ENCODE measurements at regions not wholly inside any gene's neighbourhood (a gene's known extent, or its start where the extent isn't known, plus 50 kb on each side); places are given as distances from the start of the nearest gene placed in this dataset.

- in situ Hi-C loops (cut with MboI; ENCODE audit: low sequenced_read_pairs), result no loop called here
These were observed 144.1 kb upstream of the IER5L start for GRCh38 chr9:129322022-129322621.

DNA sequence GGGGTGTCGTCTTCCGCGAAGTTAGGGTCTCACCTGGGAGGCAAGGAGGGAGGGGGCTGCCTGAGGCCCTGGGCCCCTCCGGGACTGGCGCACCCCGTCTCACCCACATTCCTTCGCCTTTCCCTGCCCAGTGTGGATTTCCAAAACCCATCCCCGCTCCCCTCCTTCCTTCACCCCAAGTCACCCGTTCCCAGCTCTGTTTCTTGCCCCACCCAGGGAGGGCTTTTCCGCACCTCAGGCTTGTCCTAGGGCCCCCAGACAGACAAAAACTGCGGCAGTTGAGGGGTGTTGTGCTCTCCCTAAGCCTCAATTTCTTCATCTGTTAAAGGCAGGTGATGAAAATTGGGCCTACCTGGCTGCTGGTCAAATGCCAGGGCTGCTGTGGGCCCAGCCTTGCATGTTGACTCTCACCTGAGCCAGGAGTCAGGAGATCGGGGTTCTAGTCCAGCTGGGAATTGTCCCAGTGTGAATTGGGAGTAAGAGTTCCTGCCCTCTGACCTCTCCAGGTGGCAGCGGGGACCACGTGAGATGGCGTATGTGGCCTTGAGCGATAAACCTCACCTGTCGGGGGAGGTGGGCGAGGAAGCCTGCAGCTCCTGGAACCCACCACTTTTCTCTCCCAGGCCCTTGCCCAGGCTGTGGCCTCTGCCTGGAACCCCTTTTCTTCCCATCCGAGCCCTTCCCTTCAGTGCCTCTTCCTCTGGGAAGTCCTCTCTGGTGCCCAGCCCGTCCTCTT, 143.4 kb upstream of the IER5L start:
- in situ Hi-C loops (cut with MboI; ENCODE audit: low sequenced_read_pairs), result no loop called here

DNA sequence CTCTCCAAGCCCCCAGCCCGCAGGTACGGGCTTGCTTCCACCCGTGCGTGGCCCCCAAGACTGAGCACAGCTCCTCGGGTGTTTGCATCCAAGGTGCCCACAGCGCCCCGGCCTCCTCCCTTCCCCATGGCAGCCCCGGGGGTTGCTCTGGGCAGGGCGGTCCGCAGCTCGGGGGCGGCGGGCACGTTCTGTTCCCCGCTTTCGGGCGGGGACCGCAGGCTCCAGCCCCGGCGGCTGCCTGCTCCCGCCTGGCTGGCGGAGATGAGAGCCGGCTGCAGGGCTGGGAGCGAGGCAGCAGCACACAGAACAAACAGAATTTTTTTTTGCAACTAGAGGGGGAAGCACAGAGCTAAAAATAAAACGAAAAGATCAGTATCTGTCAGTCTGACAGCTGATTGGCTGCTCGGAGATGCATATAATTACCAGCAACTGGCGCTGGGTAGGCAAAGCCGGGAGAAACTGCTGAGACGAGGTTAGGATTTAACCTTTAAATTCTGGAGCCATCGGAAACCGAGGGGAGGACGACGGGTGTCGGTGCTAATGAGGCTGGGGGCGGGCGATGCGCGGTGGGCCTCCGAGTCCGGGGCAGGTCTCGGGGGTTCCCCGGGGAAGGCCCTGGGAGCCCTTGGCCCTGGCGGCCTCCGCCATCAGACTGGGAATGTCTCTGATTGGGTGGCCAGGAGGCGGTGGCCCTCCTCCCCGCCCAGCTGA, 142.7 kb upstream of the IER5L start:
- in situ Hi-C loops (cut with MboI; ENCODE audit: low sequenced_read_pairs), result no loop called here

DNA sequence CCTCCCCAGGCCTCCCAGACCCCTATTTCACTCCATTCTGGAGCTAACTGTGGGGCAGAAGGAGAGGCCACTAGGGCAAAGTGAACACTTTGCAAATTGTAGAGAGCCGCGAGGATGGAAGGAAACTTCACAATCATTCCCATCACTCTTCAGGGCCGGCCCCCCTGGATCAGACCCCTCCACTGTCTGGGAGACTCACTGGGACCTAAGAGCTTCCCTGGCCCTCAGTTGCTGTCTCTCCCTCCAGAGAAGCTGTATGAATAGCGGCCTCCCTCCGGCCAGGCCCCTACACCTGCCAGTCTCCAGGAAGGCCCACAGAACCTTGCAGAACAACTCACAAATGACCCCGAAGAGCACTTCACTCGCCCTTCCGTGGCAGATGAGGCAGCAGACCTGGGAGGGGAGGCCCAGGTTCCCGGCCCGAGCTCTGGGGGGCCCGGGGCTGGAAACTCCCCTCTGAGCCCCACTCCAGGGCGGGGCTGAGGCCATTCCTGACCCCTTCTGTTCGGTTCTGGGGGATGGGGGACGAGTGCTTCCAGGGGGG, 141.9 kb upstream of the IER5L start:
- in situ Hi-C loops (cut with MboI; ENCODE audit: low sequenced_read_pairs), result no loop called here

DNA sequence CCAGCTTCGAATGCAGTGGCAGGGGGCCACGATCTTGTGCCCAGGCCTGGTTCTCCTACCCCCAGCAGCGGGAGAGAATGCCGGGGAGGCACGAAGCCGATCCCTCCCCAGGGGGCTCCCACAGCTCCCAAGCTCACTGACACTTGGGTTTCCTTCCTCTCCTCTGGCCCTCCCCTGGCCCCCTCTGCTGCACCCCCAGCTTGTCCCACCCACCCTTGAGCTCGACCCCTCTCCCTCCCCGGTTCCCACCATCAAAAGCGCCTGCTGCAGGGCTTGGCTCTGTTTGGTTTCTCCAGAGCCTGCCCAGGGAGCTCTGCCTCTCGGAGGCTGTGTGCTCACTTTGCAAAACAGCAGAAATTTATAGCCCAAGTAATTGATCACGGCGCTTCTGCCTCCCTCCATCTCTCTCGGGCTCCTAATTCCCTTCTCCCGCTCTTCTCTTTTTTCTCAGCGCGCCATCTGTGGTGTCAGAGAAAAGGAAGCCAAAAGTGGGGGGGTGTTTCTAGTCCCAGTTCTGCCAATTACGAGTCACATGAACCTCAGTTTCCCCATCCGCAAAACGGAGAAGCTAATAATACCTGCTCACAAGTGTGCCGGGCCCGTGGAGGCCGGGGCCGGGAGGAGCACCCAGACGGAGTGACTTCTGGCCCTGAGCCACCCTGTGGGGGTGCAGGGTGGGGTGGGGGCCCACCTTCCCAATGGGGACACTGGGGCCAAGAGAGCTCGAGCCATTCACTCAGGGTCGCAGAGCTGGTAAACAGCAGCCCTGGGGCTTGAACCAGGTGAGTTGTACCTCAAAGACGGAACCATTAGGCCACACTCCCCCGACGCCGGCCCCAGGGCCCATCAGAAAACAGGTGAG, 141.2 kb upstream of the IER5L start:
- in situ Hi-C loops (cut with MboI; ENCODE audit: low sequenced_read_pairs), result no loop called here

DNA sequence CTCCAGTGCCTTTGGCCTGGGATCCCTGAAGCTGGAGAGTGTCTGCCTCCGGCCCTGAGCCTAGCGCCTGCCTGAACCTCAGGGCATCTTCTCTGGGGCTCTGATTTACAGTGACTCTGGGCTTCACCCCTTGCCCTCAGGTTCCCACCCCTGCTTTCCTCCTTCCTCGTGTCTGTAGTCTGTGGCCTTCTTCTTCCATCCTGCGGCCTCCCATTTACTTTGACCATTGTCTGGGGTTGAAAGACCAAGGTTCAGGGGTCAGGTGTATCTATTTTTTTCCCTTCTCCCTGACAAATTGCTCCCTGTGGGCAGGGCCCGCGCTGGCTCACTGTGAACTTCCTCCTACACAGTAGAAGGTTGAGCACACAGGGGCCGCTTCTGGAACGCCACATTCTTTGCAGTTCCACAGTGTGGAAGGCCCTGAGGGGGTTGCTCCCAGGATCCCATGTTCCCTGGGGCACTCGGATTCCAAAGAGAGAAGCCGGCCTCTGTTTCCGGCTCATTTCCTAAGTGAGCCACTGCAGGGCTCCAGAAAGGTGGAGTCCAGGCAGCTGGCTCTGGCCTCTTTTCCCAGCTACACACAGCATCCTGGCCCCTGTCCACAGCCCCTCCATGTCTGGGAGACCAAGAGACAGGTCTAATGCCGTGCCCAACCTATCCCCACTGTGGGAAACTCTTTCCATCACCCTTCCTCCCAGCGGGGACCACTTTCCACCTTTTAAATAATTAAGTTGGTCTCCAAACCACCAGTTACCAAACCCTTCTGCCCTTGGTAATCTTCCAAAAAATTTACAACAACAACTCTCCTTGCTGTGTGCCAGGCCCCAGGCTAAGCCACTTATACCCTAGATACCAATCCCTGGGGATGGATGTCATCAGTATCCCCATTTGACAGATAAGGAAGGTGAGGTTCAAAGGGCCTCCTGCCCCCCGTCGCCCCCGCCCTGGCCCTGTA, 140.3 kb upstream of the IER5L start:
- in situ Hi-C loops (cut with MboI; ENCODE audit: low sequenced_read_pairs), result no loop called here

DNA sequence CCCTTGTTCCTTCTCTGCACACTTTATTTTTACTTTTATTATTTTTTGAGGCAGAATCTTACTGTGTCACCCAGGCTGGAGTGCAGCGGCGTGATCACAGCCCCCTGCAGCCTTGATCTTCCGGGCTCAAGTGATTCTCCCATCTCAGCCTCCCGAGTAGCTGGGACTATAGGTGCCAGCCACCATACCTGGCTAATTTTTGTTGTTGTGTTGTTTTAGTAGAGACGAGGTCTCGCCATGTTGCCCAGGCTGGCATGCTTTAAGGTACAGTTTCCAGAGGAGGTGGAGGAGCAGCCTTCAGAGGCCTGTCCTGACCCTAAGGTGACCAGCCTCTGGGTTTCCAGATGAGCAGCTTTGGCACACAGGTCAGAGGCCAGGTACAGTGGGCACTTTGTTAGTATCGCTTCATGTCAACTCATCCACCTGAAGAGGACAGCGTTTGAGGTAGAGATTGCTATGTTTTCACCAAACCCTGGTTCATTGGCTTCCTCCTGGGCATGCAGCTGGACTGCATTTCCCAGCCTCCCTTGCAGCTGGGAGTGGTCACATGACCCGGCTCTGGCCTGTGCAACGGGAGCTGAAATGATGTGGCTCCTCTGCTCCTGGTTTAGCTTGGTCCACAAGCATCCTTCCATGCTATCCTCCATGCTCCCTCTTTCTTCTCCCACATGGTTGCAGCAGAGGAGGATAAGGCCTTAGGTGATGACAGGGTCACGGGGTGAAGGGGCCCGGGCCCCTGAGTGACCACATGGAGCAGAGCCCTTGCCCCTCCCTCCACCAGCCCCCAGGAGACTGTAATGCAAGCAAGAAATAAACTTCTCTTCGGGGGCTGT, 139.3 kb upstream of the IER5L start:
- in situ Hi-C loops (cut with MboI; ENCODE audit: low sequenced_read_pairs), result no loop called here

DNA sequence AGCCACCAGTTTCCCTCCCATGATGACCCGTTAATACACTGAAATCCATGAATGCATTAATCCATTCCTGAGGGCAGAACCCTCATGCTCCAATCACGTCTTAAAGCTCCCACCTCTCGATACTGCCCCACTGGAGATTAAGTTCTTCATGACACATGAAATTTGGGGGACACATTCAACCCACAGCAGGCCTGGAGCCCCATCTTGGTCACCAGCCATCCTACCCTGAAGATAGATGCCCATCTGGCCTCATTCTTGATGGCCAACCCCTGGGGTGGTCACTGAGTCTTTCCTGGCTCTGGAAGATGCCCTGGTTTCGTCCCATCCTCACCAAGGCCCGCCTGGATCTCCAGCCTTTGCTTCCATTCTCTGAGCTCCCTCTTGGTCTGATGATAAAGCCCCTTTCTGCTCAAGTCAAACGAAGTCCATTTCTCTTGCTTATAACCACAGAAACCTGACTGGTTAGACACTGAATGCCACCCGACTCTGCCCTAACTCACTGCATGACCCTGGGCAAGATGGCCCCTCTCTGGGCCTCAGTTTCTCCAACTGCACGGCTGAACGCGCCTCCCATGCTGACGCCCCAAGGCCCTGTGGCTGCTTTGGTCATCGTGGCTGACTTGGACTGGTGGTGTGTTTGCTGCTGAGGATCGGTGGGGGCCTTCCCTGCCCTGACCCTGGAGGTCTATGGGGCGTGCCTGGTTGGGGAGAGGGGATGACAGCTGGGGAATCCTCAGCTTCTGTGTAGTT, 138.4 kb upstream of the IER5L start:
- in situ Hi-C loops (cut with MboI; ENCODE audit: low sequenced_read_pairs), result no loop called here

- in situ Hi-C loops (cut with MboI; ENCODE audit: low sequenced_read_pairs), result no loop called here
These were observed 135.4 kb upstream of the IER5L start for GRCh38 chr9:129313331-129313955.

DNA sequence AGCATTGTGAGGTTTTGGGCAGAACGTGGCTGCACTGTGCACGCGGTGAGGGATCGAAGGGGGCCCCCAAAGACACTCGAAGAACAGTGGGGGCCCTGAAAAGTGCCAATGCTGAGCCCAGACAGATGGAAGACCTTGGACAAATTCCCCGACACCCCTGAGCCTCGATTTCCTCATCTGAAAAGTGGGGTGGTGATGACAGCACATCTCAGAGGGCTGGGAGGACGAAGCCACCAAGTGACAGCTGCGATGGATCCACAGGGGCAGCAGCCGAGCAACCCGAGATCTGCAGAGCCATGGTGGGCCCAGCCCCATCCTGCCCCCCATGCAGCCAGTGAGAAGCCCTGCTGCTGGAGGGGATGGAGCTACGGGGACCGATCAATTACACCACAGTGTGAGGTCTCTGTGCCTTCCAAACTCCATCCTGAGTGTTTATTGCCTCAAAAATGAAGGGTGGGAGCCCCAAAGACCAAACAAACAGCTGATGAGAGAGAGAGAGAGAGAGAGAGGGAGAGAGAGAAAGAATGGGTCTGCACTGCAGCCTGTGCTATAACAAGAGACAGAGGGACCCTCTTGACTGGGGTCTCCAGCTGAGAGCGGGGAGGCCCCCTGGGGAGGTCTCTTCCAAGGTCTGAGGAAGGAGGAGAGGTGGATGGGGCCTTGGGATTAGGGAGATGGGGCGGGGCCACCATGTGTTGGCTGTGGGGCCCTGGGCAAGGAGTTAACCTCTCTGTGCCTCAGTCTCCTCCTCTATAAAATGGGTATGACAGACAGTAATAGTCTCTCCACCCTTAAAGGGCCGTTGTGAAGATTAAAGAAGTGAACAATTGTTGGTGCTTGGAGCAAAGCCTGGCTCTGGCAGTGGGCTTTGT, 134.4 kb upstream of the IER5L start:
- in situ Hi-C loops (cut with MboI; ENCODE audit: low sequenced_read_pairs), result no loop called here

DNA sequence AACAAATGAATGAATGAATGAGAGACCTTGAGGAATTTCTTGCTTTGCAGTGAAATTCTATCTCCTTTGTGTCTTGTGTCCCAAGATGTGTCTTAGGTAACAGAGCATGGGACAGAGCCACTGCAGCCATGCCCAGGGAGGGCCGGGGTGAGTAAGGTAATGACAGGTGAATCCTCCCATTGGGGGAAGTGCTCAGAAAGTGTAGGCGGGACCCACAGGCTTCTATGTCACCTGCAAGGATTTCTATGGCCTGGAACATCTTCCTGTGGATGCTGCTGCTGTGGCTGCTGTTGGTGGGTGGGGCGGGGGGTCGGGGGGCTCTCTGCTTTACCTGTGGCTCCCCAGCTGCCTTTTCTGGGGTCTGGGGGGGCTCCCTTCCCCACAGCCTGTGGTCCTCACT, 133.6 kb upstream of the IER5L start:
- in situ Hi-C loops (cut with MboI; ENCODE audit: low sequenced_read_pairs), result no loop called here

GRCh38 chr9:129310666-129311350, 132.7 kb upstream of the IER5L start:
- in situ Hi-C loops (cut with MboI; ENCODE audit: low sequenced_read_pairs), result no loop called here

DNA sequence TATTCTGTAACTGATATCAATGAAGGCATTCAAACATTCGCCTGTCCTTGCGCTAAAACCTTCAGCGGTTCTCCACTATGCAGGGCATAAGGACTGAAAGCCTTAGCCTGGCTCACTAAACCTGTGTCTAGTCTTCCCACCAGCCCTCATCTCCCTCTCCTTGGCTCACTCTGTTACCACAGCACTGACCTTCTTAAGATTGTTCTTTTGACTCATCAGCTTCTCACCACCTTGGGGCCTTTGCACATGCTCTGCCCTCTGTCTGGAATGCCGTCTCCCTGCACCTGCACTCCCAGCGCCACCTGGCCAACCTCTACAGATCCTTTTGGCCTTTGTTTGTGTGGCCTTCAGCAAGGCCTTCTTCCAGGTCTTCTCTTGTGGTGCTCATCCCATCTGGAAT, 131.8 kb upstream of the IER5L start:
- in situ Hi-C loops (cut with MboI; ENCODE audit: low sequenced_read_pairs), result no loop called here

DNA sequence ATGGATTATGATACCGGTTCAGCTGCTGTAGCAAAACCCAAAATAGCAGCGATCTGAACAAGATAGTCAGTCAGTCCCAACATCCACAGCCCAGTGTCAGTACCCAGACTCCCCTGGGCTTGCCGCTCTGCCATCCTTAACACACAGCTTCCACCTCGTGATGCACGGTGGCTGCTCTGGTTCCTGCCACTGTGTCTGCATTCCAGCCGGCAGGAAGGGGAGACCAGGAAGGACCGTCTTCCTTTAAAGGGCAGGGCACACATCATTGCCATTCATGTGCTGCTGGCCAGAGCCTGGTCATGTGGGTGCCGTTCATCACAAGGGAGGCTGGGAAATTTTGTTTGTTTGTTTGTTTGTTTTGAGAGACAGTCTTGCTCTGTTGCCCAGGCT, 131.0 kb upstream of the IER5L start:
- in situ Hi-C loops (cut with MboI; ENCODE audit: low sequenced_read_pairs), result no loop called here

DNA sequence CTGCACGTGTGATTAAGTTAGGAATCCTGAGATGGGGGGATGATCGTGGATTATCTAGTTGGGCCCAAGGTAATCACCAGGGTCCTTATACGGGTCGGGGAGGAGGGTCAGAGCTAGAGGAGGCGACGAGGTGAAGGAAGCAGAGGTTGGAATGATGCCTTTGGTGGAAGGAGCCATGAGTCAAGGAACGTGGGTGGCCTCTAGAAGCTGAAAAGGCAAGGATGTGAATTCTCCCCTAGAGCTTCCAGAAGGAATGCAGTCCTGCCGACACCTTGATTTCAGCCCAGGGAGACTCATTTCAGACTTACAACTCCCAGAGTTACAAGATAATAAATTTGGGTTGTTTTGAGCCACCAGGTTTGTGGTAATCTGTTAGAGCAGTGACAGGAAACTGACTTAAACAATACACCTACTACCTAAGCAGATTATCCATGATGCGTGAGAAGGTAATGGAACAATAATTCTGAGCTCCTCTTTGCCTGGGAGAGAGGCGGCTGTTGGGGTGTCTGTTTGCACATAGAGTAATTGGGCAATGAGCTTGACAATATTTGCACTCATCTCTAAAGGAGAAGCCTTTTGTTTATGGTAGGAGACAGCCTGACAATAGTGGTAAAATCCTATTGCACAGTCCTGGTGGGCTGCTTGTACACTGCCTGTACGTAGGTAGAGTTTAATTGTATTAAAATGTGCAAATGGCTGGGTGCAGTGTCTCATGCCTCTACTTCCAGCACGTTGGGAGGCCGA, 129.3 kb upstream of the IER5L start:
- in situ Hi-C loops (cut with MboI; ENCODE audit: low sequenced_read_pairs), result no loop called here
